ENCODE measurements at regions not wholly inside any gene's neighbourhood (a gene's known extent, or its start where the extent isn't known, plus 50 kb on each side); places are given as distances from the start of the nearest gene placed in this dataset.

- Histone ChIP-seq H2AFZ (ENCODE audit: low read depth, low read length) (0 out of 2 replicates have a peak overlapping the region, but pooled peaks have one; percentile 10), H3K79me2 (ENCODE audit: low read length) (no peaks in the 10 kb centered on the region), H3K27ac (ENCODE audit: low read length) (no peak overlapping the region), H3K9ac (ENCODE audit: low read length) (no peak overlapping the region), H3K4me1 (ENCODE audit: low read length) (no peaks in the 10 kb centered on the region), H4K20me1 (ENCODE audit: insufficient read depth, low read length) (no peaks in the 10 kb centered on the region), H3K36me3 (replicated peaks; ENCODE audit: low read depth, low read length) (no peaks in the 10 kb centered on the region), H3K27me3 (ENCODE audit: low read depth, low read length) (no peaks in the 10 kb centered on the region), H3K9me3 (ENCODE audit: insufficient read depth, low read length) (no peaks in the 10 kb centered on the region), H3K4me2 (ENCODE audit: low read length) (no peak overlapping the region), H3K4me3 (ENCODE audit: low read length) (no peak overlapping the region)
- no peak for TF ChIP-seq EZH2phosphoT487 (IDR thresholded peaks at IDR 0.05; ENCODE audit: low read depth)
- TF ChIP-seq, protein P1, sequence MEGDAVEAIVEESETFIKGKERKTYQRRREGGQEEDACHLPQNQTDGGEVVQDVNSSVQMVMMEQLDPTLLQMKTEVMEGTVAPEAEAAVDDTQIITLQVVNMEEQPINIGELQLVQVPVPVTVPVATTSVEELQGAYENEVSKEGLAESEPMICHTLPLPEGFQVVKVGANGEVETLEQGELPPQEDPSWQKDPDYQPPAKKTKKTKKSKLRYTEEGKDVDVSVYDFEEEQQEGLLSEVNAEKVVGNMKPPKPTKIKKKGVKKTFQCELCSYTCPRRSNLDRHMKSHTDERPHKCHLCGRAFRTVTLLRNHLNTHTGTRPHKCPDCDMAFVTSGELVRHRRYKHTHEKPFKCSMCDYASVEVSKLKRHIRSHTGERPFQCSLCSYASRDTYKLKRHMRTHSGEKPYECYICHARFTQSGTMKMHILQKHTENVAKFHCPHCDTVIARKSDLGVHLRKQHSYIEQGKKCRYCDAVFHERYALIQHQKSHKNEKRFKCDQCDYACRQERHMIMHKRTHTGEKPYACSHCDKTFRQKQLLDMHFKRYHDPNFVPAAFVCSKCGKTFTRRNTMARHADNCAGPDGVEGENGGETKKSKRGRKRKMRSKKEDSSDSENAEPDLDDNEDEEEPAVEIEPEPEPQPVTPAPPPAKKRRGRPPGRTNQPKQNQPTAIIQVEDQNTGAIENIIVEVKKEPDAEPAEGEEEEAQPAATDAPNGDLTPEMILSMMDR (IDR thresholded peaks at IDR 0.05; ENCODE audit: low read depth, low read length), result no peak
Observed at GRCh38 chr3:191889106-191889505, 428.1 kb downstream of the PYDC2 start.

DNA sequence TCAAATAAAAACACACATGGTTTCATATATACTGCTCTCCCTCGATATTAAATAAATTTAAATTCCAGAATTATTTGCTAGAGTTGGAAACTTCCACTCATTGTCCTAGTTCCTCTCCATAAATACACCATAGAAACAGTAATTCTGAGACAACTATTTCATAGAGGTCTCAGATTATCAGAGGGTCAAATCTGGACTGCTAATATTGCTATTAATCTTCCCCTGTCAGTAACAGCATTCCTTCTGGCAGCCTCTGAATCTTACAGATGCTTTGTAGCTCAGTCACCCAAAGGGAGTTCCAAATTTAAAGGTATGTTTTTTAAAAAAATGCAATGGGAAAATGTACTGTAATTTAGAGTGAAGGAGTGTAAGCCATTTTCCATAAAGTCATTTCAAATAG lies 428.8 kb downstream of the PYDC2 start:
- Histone ChIP-seq H3K4me3 (ENCODE audit: low read length) (no peak overlapping the region), H3K4me1 (ENCODE audit: low read length) (no peaks in the 10 kb centered on the region), H3K36me3 (replicated peaks; ENCODE audit: low read depth, low read length) (no peaks in the 10 kb centered on the region), H4K20me1 (ENCODE audit: insufficient read depth, low read length) (no peaks in the 10 kb centered on the region), H2AFZ (ENCODE audit: low read depth, low read length) (no peak overlapping the region), H3K4me2 (ENCODE audit: low read length) (no peak overlapping the region), H3K9me3 (ENCODE audit: insufficient read depth, low read length) (no peaks in the 10 kb centered on the region), H3K27me3 (ENCODE audit: low read depth, low read length) (no peaks in the 10 kb centered on the region), H3K79me2 (ENCODE audit: low read length) (no peaks in the 10 kb centered on the region), H3K9ac (ENCODE audit: low read length) (no peak overlapping the region), H3K27ac (ENCODE audit: low read length) (no peak overlapping the region)
- TF ChIP-seq, protein P1 (IDR thresholded peaks at IDR 0.05; ENCODE audit: low read depth, low read length), result no peak

- H3K27me3 ChIP-seq (ENCODE audit: low read depth, low read length), result no peaks in the 10 kb centered on the region
- H3K9me3 ChIP-seq (ENCODE audit: insufficient read depth, low read length), result no peaks in the 10 kb centered on the region
- H3K4me1 ChIP-seq (ENCODE audit: low read length), result no peaks in the 10 kb centered on the region
- H3K36me3 ChIP-seq (replicated peaks; ENCODE audit: low read depth, low read length), result no peaks in the 10 kb centered on the region
- no peaks in the 10 kb centered on the region for H3K79me2 ChIP-seq (ENCODE audit: low read length)
- H2AFZ ChIP-seq (ENCODE audit: low read depth, low read length), result no peak overlapping the region
- H3K27ac ChIP-seq (ENCODE audit: low read length), result no peak overlapping the region
- TF ChIP-seq, protein P1 (IDR thresholded peaks at IDR 0.05; ENCODE audit: low read depth, low read length), result no peak
- no peak for TF ChIP-seq EZH2phosphoT487 (IDR thresholded peaks at IDR 0.05; ENCODE audit: low read depth)
- no peaks in the 10 kb centered on the region for H4K20me1 ChIP-seq (ENCODE audit: insufficient read depth, low read length)
- H3K4me2 ChIP-seq (ENCODE audit: low read length), result no peak overlapping the region
- no peak overlapping the region for H3K4me3 ChIP-seq (ENCODE audit: low read length)
- no peak overlapping the region for H3K9ac ChIP-seq (ENCODE audit: low read length)
Observed at GRCh38 chr3:191894406-191894805, 433.4 kb downstream of the PYDC2 start.

- H3K9ac ChIP-seq (ENCODE audit: low read length), result no peak overlapping the region
- no peaks in the 10 kb centered on the region for H3K79me2 ChIP-seq (ENCODE audit: low read length)
- TF ChIP-seq, protein P1 (IDR thresholded peaks at IDR 0.05; ENCODE audit: low read depth, low read length), result no peak
- TF ChIP-seq EZH2phosphoT487 (IDR thresholded peaks at IDR 0.05; ENCODE audit: low read depth), result no peak
- no peaks in the 10 kb centered on the region for H3K9me3 ChIP-seq (ENCODE audit: insufficient read depth, low read length)
- H3K4me3 ChIP-seq (ENCODE audit: low read length), result no peak overlapping the region
- no peak overlapping the region for H3K27ac ChIP-seq (ENCODE audit: low read length)
- H3K4me1 ChIP-seq (ENCODE audit: low read length), result no peaks in the 10 kb centered on the region
- no peaks in the 10 kb centered on the region for H4K20me1 ChIP-seq (ENCODE audit: insufficient read depth, low read length)
- no peak overlapping the region for H2AFZ ChIP-seq (ENCODE audit: low read depth, low read length)
- H3K27me3 ChIP-seq (ENCODE audit: low read depth, low read length), result no peaks in the 10 kb centered on the region
- no peaks in the 10 kb centered on the region for H3K36me3 ChIP-seq (replicated peaks; ENCODE audit: low read depth, low read length)
- H3K4me2 ChIP-seq (ENCODE audit: low read length), result no peak overlapping the region
Observed at GRCh38 chr3:191901741-191902140, 440.8 kb downstream of the PYDC2 start.

Measured in OCI-LY3 (cell line).